K562 (cell line): ENCODE measurements at regions not wholly inside any gene's neighbourhood (a gene's known extent, or its start where the extent isn't known, plus 50 kb on each side); places are given as distances from the start of the nearest gene placed in this dataset.

Source experiments
- GABPA ChIP-seq: fragments of 200-800 bp; sonication (Bioruptor generic); conservative IDR thresholded peaks from 2 replicates; pipeline ENCODE4 v1.6.1; 2016; ENCODE audit warnings: low read depth, missing genetic modification characterization, missing compliant biosample characterization
- MAFF ChIP-seq: IDR thresholded peaks from 2 replicates; pipeline ENCODE4 v1.6.1; 2012; ENCODE audit warnings: low read length, improper control_type of control experiment
- MCM3 ChIP-seq: fragments of 450-650 bp; IDR thresholded peaks from 2 replicates; pipeline ENCODE4 v1.6.1; 2016
- MYC ChIP-seq, 2 experiments: fragments of 250-450 bp in 1 of 2; sonication (Bioruptor Pico) in 1 of 2; IDR thresholded peaks; 2 replicates each; pipeline versions ENCODE4 v1.5.1 to v1.6.1; 2012 to 2021; ENCODE audit warnings: low read depth in 2 of 2, borderline replicate concordance in 1 of 2, improper control_type of control experiment in 1 of 2, low read length in 1 of 2, mild to moderate bottlenecking in 1 of 2, moderate library complexity in 1 of 2
- SIX5 ChIP-seq, 2 experiments: IDR thresholded peaks; 2 replicates each; pipeline ENCODE4 v1.6.1; 2011; ENCODE audit warnings: low read length in 2 of 2, borderline replicate concordance in 1 of 2, low read depth in 1 of 2, mild to moderate bottlenecking in 1 of 2, moderate library complexity in 1 of 2; ENCODE audit not compliant: insufficient read depth in 1 of 2
- SMARCB1 ChIP-seq: IDR thresholded peaks from 2 replicates; pipeline ENCODE4 v1.6.1; 2011; ENCODE audit warnings: improper control_type of control experiment, low read depth; ENCODE audit not compliant: insufficient read length
- SRSF9 ChIP-seq: fragments of 200-400 bp; formaldehyde crosslinking; IDR thresholded peaks from 2 replicates; pipeline ENCODE4 v1.6.1; 2017; ENCODE audit warnings: low read depth, low read length, borderline replicate concordance
- ZBTB9 ChIP-seq: fragments of 450-650 bp; formaldehyde crosslinking; IDR thresholded peaks from 2 replicates; pipeline ENCODE4 v1.4.0; 2020; ENCODE audit warnings: mild to moderate bottlenecking, moderate library complexity
- ZNF507 ChIP-seq: conservative IDR thresholded peaks from 2 replicates; pipeline ENCODE4 v1.6.1; 2017; ENCODE audit warnings: missing genetic modification characterization, missing compliant biosample characterization
- TF ChIP-seq, protein P1 (sequence below): fragments of 250-450 bp; sonication (Bioruptor Pico); IDR thresholded peaks from 2 replicates; pipeline ENCODE4 v1.9.0; 2021; ENCODE audit warnings: mild to moderate bottlenecking, inconsistent platforms
- TF ChIP-seq, protein P2 (sequence below): fragments of 200-800 bp; sonication (Bioruptor generic); IDR thresholded peaks from 2 replicates; pipeline ENCODE4 v1.6.1; 2017; ENCODE audit warnings: missing genetic modification characterization, missing compliant biosample characterization
- TF ChIP-seq, protein P3 (sequence below): fragments of 450-650 bp; formaldehyde crosslinking; IDR thresholded peaks from 2 replicates; pipeline ENCODE4 v1.4.0; 2022; ENCODE audit warnings: mild to moderate bottlenecking, moderate library complexity

DNA sequence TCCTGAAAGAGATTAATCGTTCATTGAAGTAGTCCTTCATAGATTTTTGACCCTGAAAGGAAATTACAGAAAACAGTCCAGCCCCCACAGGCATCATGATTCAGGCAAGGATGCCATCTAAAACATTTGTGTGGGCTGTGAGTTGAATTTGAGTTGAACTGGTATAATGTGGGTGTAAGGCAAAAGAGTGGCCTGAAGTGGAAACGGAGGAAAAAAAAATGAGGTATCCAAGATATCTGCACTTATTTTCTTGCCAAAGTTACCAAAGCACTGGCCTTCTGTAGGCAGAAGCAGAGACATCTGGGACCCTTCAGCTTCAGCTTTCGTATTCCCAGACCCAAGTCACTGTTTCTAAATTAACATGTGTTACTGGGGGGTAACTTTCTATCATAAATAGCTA, 105.1 kb upstream of the DIO2 start (continued):
- TF ChIP-seq, protein P1, sequence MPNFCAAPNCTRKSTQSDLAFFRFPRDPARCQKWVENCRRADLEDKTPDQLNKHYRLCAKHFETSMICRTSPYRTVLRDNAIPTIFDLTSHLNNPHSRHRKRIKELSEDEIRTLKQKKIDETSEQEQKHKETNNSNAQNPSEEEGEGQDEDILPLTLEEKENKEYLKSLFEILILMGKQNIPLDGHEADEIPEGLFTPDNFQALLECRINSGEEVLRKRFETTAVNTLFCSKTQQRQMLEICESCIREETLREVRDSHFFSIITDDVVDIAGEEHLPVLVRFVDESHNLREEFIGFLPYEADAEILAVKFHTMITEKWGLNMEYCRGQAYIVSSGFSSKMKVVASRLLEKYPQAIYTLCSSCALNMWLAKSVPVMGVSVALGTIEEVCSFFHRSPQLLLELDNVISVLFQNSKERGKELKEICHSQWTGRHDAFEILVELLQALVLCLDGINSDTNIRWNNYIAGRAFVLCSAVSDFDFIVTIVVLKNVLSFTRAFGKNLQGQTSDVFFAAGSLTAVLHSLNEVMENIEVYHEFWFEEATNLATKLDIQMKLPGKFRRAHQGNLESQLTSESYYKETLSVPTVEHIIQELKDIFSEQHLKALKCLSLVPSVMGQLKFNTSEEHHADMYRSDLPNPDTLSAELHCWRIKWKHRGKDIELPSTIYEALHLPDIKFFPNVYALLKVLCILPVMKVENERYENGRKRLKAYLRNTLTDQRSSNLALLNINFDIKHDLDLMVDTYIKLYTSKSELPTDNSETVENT (CRISPR knock-in tag) = no peak
- TF ChIP-seq SRSF9 = no peak
- TF ChIP-seq, protein P2, sequence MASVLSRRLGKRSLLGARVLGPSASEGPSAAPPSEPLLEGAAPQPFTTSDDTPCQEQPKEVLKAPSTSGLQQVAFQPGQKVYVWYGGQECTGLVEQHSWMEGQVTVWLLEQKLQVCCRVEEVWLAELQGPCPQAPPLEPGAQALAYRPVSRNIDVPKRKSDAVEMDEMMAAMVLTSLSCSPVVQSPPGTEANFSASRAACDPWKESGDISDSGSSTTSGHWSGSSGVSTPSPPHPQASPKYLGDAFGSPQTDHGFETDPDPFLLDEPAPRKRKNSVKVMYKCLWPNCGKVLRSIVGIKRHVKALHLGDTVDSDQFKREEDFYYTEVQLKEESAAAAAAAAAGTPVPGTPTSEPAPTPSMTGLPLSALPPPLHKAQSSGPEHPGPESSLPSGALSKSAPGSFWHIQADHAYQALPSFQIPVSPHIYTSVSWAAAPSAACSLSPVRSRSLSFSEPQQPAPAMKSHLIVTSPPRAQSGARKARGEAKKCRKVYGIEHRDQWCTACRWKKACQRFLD (CRISPR knock-in tag) = no peak
- TF ChIP-seq GABPA (tag) = no peak
- no peak for TF ChIP-seq SIX5 (IDR thresholded peaks at IDR 0.05; ENCODE audit: borderline replicate concordance in 1 of 2, insufficient read depth in 1 of 2, low read depth in 1 of 2, low read length in 2 of 2)
- no peak for TF ChIP-seq ZBTB9
- TF ChIP-seq, protein P3, sequence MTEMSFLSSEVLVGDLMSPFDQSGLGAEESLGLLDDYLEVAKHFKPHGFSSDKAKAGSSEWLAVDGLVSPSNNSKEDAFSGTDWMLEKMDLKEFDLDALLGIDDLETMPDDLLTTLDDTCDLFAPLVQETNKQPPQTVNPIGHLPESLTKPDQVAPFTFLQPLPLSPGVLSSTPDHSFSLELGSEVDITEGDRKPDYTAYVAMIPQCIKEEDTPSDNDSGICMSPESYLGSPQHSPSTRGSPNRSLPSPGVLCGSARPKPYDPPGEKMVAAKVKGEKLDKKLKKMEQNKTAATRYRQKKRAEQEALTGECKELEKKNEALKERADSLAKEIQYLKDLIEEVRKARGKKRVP = no peak
- no peak for TF ChIP-seq ZNF507 (tag)
- no peak for TF ChIP-seq MCM3
- TF ChIP-seq MAFF = no peak
- no peak for TF ChIP-seq MYC (IDR thresholded peaks at IDR 0.05; ENCODE audit: low read depth, low read length)
- TF ChIP-seq MYC (CRISPR knock-in tag; IDR thresholded peaks at IDR 0.05; ENCODE audit: borderline replicate concordance, low read depth) = no peak
- no peak for TF ChIP-seq SMARCB1
